K562 (cell line): ENCODE measurements at regions not wholly inside any gene's neighbourhood (a gene's known extent, or its start where the extent isn't known, plus 50 kb on each side); places are given as distances from the start of the nearest gene placed in this dataset.

Experiments
- ATAC-seq: fragments of 200-7000 bp; cut with Tn5 transposase; 3 replicates; pipeline ENCODE4 v1.9.1; 2020; ENCODE audit warnings: moderate library complexity
- BruUV-seq: library from RNA; stranded (reverse); fragments of 400-500 nt; replicated peaks from 2 replicates; lab custom pipeline; 2021; lab: Mats Ljungman, UMichigan
- CTCF ChIA-PET: fragments of 300-600 bp; formaldehyde crosslinking; extraction: SDS; loops from one replicate; lab custom pipeline; 2021; ENCODE audit warnings: low intra/inter-chr PET ratio; lab: Yijun Ruan, JAX
- POLR2A ChIA-PET: fragments of 300-600, 350-650 bp; sonication (Branson Sonifier 250); formaldehyde crosslinking; extraction: SDS; loops from one replicate; lab custom pipeline; 2021; ENCODE audit warnings: antibody characterized with exemption, inconsistent platforms; lab: Yijun Ruan, JAX
- DNase-seq, 4 experiments: peaks; one replicate each; pipeline versions ENCODE4 v3.0.0 to v3.0.0-alpha.2; 2011 to 2018; ENCODE audit warnings: low spot score in 3 of 4, mixed read lengths in 3 of 4; ENCODE audit errors: extremely low read depth in 1 of 4
- FAIRE-seq: peaks from 2 replicates; lab custom pipeline; 2011; peaks lifted over from hg19 to GRCh38; lab: Jason Lieb, UNC
- H2AFZ ChIP-seq: 2 replicates; pipeline ENCODE4 v1.6.0; 2011; ENCODE audit warnings: low read depth, low read length, control low read depth, inconsistent platforms
- H3K27ac ChIP-seq: fragments of 200-600 bp; 3 replicates; pipeline ENCODE4 v1.8.0; 2011; ENCODE audit warnings: low read depth, mild to moderate bottlenecking, control low read depth, inconsistent platforms, low read length, moderate library complexity, mixed read lengths; ENCODE audit errors: extremely low read depth
- H3K27me3 ChIP-seq, 2 experiments: fragments of 300-600 bp in 1 of 2; 2 replicates in 1 of 2; 3 replicates in 1 of 2; pipeline versions ENCODE4 v1.6.0 to v1.8.0; 2011; ENCODE audit warnings: inconsistent platforms in 2 of 2, low read length in 2 of 2, mild to moderate bottlenecking in 1 of 2, mixed read lengths in 1 of 2, moderate library complexity in 1 of 2; ENCODE audit not compliant: control insufficient read depth in 2 of 2, insufficient read depth in 2 of 2
- H3K36me3 ChIP-seq: fragments of 300-600 bp; 3 replicates; pipeline ENCODE4 v1.8.0; 2011; ENCODE audit warnings: mild to moderate bottlenecking, low read length, inconsistent platforms; ENCODE audit not compliant: control insufficient read depth, insufficient read depth
- H3K4me1 ChIP-seq, 2 experiments: fragments of 200-600 bp in 1 of 2; replicated peaks in 1 of 2; 2 replicates in 1 of 2; 3 replicates in 1 of 2; pipeline versions ENCODE4 v1.5.1 to v1.8.0; 2011; ENCODE audit warnings: inconsistent platforms in 2 of 2, low read length in 2 of 2, mild to moderate bottlenecking in 1 of 2, mixed read lengths in 1 of 2, moderate library complexity in 1 of 2; ENCODE audit not compliant: control insufficient read depth in 2 of 2, insufficient read depth in 2 of 2
- H3K4me2 ChIP-seq: 2 replicates; pipeline ENCODE4 v1.6.1; 2011; ENCODE audit warnings: low read length, control low read depth, inconsistent platforms, mixed read lengths; ENCODE audit not compliant: insufficient read depth
- H3K4me3 ChIP-seq: fragments of 200-600 bp; sonication (generic), shearing (Covaris generic); 2 replicates; pipeline ENCODE4 v1.5.1; 2016; ENCODE audit warnings: control low read depth, inconsistent platforms
- H3K79me2 ChIP-seq: fragments of 200-600 bp; 3 replicates; pipeline ENCODE4 v1.8.0; 2011; ENCODE audit warnings: low read length, inconsistent platforms; ENCODE audit not compliant: control insufficient read depth, insufficient read depth
- H3K9ac ChIP-seq, 2 experiments: 2 replicates each; pipeline versions ENCODE4 v1.6.0 to v1.6.1; 2011; ENCODE audit warnings: low read depth in 2 of 2, low read length in 2 of 2, control low read depth in 1 of 2, inconsistent platforms in 1 of 2, mild to moderate bottlenecking in 1 of 2, mixed read lengths in 1 of 2; ENCODE audit not compliant: insufficient read depth in 1 of 2
- H3K9me1 ChIP-seq: one replicate; pipeline ENCODE4 v1.6.0; 2011; ENCODE audit warnings: inconsistent platforms, mild to moderate bottlenecking, low read length, moderate library complexity; ENCODE audit not compliant: control insufficient read depth, insufficient read depth
- H3K9me3 ChIP-seq: replicated peaks from 2 replicates; pipeline ENCODE4 v1.5.1; 2011; ENCODE audit warnings: low read depth, low read length, inconsistent platforms; ENCODE audit not compliant: control insufficient read depth, insufficient read depth
- H4K20me1 ChIP-seq: replicated peaks from 2 replicates; pipeline ENCODE4 v1.6.1; 2011; ENCODE audit warnings: low read length, inconsistent platforms, mixed read lengths; ENCODE audit not compliant: control insufficient read depth, insufficient read depth
- BCOR ChIP-seq: fragments of 450-650 bp; IDR thresholded peaks from 2 replicates; pipeline ENCODE4 v1.6.1; 2016
- CEBPB ChIP-seq: fragments of 450-650 bp; IDR thresholded peaks from 2 replicates; pipeline ENCODE4 v1.6.1; 2016; ENCODE audit warnings: missing genetic modification characterization, missing compliant biosample characterization
- DPF2 ChIP-seq: fragments of 450-650 bp; IDR thresholded peaks from 2 replicates; pipeline ENCODE4 v1.6.1; 2016
- FOXP4 ChIP-seq: sonication (generic); formaldehyde crosslinking; IDR thresholded peaks from 2 replicates; pipeline ENCODE4 v1.8.0; 2022; ENCODE audit warnings: mild to moderate bottlenecking, missing genetic modification reagents, borderline replicate concordance
- GMEB1 ChIP-seq: fragments of 250-450 bp; sonication (Bioruptor Pico); IDR thresholded peaks from 2 replicates; pipeline ENCODE4 v1.4.0; 2020; ENCODE audit warnings: mild to moderate bottlenecking
- KHSRP ChIP-seq: fragments of 450-650 bp; IDR thresholded peaks from 2 replicates; pipeline ENCODE4 v1.6.1; 2017
- MEF2D ChIP-seq: conservative IDR thresholded peaks from 2 replicates; pipeline ENCODE4 v1.6.1; 2016; ENCODE audit warnings: low read depth, missing genetic modification characterization, missing compliant biosample characterization
- NFIC ChIP-seq: fragments of 450-650 bp; IDR thresholded peaks from 2 replicates; pipeline ENCODE4 v1.6.1; 2017; ENCODE audit warnings: mild to moderate bottlenecking, inconsistent platforms
- PHF20 ChIP-seq: fragments of 450-650 bp; IDR thresholded peaks from 2 replicates; pipeline ENCODE4 v1.6.1; 2018; ENCODE audit not compliant: partially characterized antibody
- PRMT5 ChIP-seq: sonication (generic); formaldehyde crosslinking; IDR thresholded peaks from 2 replicates; pipeline ENCODE4 v1.5.0; 2020; ENCODE audit warnings: missing genetic modification reagents
- SMARCE1 ChIP-seq: fragments of 450-650 bp; IDR thresholded peaks from 2 replicates; pipeline ENCODE4 v1.7.1; 2016; ENCODE audit warnings: mild to moderate bottlenecking
- TAF9B ChIP-seq: fragments of 450-650 bp; IDR thresholded peaks from 2 replicates; pipeline ENCODE4 v1.6.1; 2018; ENCODE audit warnings: mild to moderate bottlenecking; ENCODE audit not compliant: partially characterized antibody
- ZBED1 ChIP-seq: IDR thresholded peaks from 2 replicates; pipeline ENCODE4 v1.6.1; 2014
- ZFPM2 ChIP-seq: fragments of 250-450 bp; sonication (Bioruptor Pico); IDR thresholded peaks from 2 replicates; pipeline ENCODE4 v1.5.1; 2022; ENCODE audit warnings: mild to moderate bottlenecking
- ZNF140 ChIP-seq: fragments of 250-450 bp; sonication (Bioruptor Pico); IDR thresholded peaks from 2 replicates; pipeline ENCODE4 v1.8.0; 2021; ENCODE audit warnings: moderate library complexity, mild to moderate bottlenecking, inconsistent platforms
- ZNF24 ChIP-seq: fragments of 450-650 bp; IDR thresholded peaks from 2 replicates; pipeline ENCODE4 v1.6.1; 2016
- WGBS: fragments of 100-300 bp; shearing (Covaris generic); methylation state at CpG from one replicate; pipeline ENCODE4 v1.1.6; 2016; ENCODE audit warnings: low coverage, mixed read lengths; ENCODE audit not compliant: insufficient coverage; ENCODE audit errors: missing lambda C conversion rate; 5-methylcytosine and 5-hydroxymethylcytosine counted together
- in situ Hi-C: fragments of 300-500 bp; cut with MboI; formaldehyde crosslinking; loops from 4 replicates; pipeline ENCODE4 v1.15.0; 2018; ENCODE audit warnings: inconsistent platforms, mixed read lengths
- intact Hi-C: fragments of 100-400 bp; cut with micrococcal nuclease; formaldehyde crosslinking; loops from 2 replicates; pipeline ENCODE4 v1.14.2; 2022

GRCh38 chr18:26784599-26784998 lies 80.9 kb downstream of the AQP4 start:
- no peaks in the 10 kb centered on the region for H3K4me1 ChIP-seq
- ChIA-PET POLR2A (no interaction called here), CTCF (no interaction called here)
- DNase-seq: no peak
- H3K27ac ChIP-seq: no peak overlapping the region
- H3K79me2 ChIP-seq: no peaks in the 10 kb centered on the region
- 0% methylated on average over 1 of the region's 1 CpG for WGBS
- no peaks in the 10 kb centered on the region for H4K20me1 ChIP-seq
- in situ Hi-C loops: no loop called here
- H3K4me3 ChIP-seq: no peak overlapping the region
- no peaks in the 10 kb centered on the region for H3K36me3 ChIP-seq
- H3K27me3 ChIP-seq: no peaks in the 10 kb centered on the region
- BruUV-seq: no TSS peak
- no peak for TF ChIP-seq CEBPB
- no peak for TF ChIP-seq FOXP4 (CRISPR knock-in tag)
- TF ChIP-seq TAF9B: no peak
- TF ChIP-seq BCOR: no peak
- TF ChIP-seq ZNF24: no peak
- no peak for TF ChIP-seq DPF2
- no peak for TF ChIP-seq PRMT5 (CRISPR knock-in tag)
- no peak for TF ChIP-seq SMARCE1
- no peak for TF ChIP-seq ZFPM2 (CRISPR knock-in tag)
- TF ChIP-seq NFIC: no peak
- TF ChIP-seq MEF2D (tag): no peak
- TF ChIP-seq GMEB1 (CRISPR knock-in tag): no peak
- TF ChIP-seq KHSRP: no peak
- no peak for TF ChIP-seq ZBED1
- TF ChIP-seq ZNF140 (CRISPR knock-in tag): no peak
- no peak for TF ChIP-seq PHF20
- no peak overlapping the region for H2AFZ ChIP-seq
- no peak overlapping the region for H3K4me2 ChIP-seq
- FAIRE-seq: no peak
- intact Hi-C loops: no loop called here
- no peaks in the 10 kb centered on the region for H3K9me1 ChIP-seq
- no peak overlapping the region for H3K9ac ChIP-seq
- no peak for ATAC-seq
- no peaks in the 10 kb centered on the region for H3K9me3 ChIP-seq
